HL-60 (cell line): ENCODE measurements at regions not wholly inside any gene's neighbourhood (a gene's known extent, or its start where the extent isn't known, plus 50 kb on each side); places are given as distances from the start of the nearest gene placed in this dataset.

Experiments
- CTCF ChIP-seq: IDR thresholded peaks from one replicate; pipeline ENCODE4 v1.5.1; 2011; ENCODE audit warnings: low read length, control low read depth, inconsistent platforms; ENCODE audit not compliant: insufficient read depth
- REST ChIP-seq: IDR thresholded peaks from 2 replicates; pipeline ENCODE4 v1.6.1; 2012; ENCODE audit warnings: low read depth; ENCODE audit not compliant: insufficient replicate concordance

GRCh38 chr7:41222746-41223145 lies 480.1 kb downstream of the INHBA start:
- TF ChIP-seq CTCF = no peak
- no peak for TF ChIP-seq REST
